ENCODE measurements at regions not wholly inside any gene's neighbourhood (a gene's known extent, or its start where the extent isn't known, plus 50 kb on each side); places are given as distances from the start of the nearest gene placed in this dataset.

- no peak for TF ChIP-seq CTCF (IDR thresholded peaks at IDR 0.05)
- TF ChIP-seq EP300 (IDR thresholded peaks at IDR 0.05): no peak
Measured at GRCh38 chr1:219858980-219859379, 69.4 kb downstream of the SLC30A10 start.

All from esophagus muscularis mucosa (tissue), 3 donors.